GM10266 (cell line): ENCODE measurements at regions not wholly inside any gene's neighbourhood (a gene's known extent, or its start where the extent isn't known, plus 50 kb on each side); places are given as distances from the start of the nearest gene placed in this dataset.

ENCODE experiments used
- DNase-seq: peaks from one replicate; pipeline ENCODE4 v3.0.0; 2012; ENCODE audit errors: extremely low spot score
- CTCF ChIP-seq: IDR thresholded peaks from 2 replicates; pipeline ENCODE4 v1.5.1; 2012; ENCODE audit warnings: mild to moderate bottlenecking, low read depth; ENCODE audit not compliant: control insufficient read depth, insufficient read depth; ENCODE audit errors: missing control alignments

DNA sequence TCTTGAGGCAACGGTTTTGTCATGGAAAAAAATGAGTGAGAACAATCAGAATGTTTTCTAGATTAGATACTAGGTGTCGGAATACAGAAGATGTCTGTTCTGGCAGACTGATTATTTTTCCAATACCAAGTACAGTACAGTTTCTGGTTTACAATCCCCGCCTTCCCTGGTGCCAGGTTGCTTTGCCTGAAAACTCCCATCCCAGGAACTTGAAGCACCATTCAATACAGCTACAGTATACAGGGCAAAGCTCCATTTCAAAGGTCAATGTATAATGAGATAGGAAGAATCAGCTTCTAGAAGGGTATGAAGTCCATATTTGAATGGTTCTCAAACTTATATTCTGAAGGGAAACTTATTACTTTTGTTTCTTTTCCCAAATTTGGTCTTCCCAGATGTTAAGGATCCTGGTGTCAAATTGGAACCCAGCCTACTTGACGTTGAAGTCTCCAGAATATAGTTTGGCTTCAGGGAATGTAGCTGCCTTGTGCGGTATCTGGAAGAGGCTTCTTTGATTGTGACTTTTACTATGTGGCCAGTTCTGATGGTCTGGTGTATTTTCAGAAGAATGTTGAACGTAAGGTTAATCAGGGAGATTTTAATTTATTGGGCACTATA, 238.0 kb upstream of the ATP2B1 start:
- TF ChIP-seq CTCF, result no peak
- DNase-seq, result no peak

GRCh38 chr12:89945123-89945522, 236.5 kb upstream of the ATP2B1 start:
- no peak for TF ChIP-seq CTCF
- no peak for DNase-seq

DNA sequence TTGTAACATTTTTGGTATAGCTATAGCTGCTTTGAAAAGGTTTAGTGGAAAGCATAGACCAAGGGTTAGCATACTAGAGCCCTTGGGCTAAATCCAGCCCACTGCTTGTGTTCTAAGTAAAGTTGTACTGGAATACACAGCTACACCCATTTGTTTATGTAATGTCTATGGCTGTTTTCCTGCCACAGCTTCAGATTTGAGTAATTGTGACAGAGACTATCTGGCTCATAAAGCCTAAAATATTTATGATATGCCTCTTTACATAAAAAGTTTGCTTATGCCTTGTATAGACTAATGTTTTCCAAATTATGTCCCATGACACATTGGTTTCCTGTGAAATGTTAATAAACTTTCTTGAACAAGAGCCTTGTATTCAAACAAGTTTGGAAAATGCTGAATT, 234.8 kb upstream of the ATP2B1 start:
- no peak for DNase-seq
- no peak for TF ChIP-seq CTCF

DNA sequence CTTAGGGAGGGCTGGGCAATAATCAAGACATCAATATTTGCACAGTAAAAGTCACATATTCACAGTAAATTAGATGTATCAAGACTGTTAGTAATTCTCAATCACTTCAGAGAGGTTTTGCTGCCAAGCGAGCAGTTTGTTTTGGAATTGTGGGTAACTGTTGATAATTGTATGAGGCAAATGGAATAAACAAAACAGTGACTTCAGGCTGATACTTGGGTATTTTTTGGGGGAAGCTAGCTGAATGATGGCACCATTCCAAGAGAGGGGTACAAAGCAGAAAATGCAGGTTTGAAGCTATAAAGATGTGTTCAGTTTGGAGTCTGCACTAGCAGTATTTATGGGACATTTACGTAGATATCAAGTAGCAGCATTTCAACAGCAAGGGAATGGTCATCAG, 232.8 kb upstream of the ATP2B1 start:
- no peak for DNase-seq
- TF ChIP-seq CTCF, result no peak

GRCh38 chr12:89939522-89940215, 231.0 kb upstream of the ATP2B1 start:
- no peak for DNase-seq
- no peak for TF ChIP-seq CTCF

GRCh38 chr12:89936631-89937030, 228.0 kb upstream of the ATP2B1 start:
- DNase-seq, result no peak
- TF ChIP-seq CTCF, result no peak

DNA sequence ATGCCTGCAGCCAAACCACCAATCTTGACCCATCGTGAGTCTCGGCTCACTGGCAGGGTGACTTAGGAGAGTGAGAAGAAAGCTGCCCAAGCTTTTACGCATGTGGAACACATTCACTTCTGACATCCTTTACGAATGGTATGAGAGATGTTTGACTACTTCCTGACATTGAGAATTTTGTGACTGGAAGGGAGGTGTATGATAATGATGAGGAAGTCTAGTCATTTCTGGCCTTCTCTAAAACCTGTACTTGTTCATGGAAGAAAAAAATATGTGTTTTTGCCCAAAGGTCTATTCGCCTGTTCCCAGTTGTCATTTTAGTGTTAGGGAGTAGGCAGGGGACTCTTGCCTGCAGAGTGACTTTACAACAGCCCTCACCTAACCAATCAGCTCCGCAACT, 227.2 kb upstream of the ATP2B1 start:
- TF ChIP-seq CTCF, result no peak
- DNase-seq, result no peak
